ENCODE measurements at regions not wholly inside any gene's neighbourhood (a gene's known extent, or its start where the extent isn't known, plus 50 kb on each side); places are given as distances from the start of the nearest gene placed in this dataset.
A peak's percentile ranks its signal among the peaks of the same experiment; 100 is the strongest.

GRCh38 chr1:73635021-73635420 is 563.0 kb downstream of the LRRIQ3 start:
- DNase-seq, result no peak

- no peak for DNase-seq
Observed at GRCh38 chr1:73627723-73628122, 570.3 kb downstream of the LRRIQ3 start.

- DNase-seq, result no peak
Observed at GRCh38 chr1:73626326-73626725, 571.6 kb downstream of the LRRIQ3 start.

- DNase-seq, result no peak
Observed at GRCh38 chr1:73623946-73624345, 574.0 kb downstream of the LRRIQ3 start.

GRCh38 chr1:73617145-73617544 is 580.8 kb downstream of the LRRIQ3 start:
- no peak for DNase-seq

- no peak for DNase-seq
Observed at GRCh38 chr1:73611681-73612080, 586.3 kb downstream of the LRRIQ3 start.

GRCh38 chr1:73604739-73605138 is 593.2 kb downstream of the LRRIQ3 start:
- no peak for DNase-seq

GRCh38 chr1:73604211-73604610 is 593.8 kb downstream of the LRRIQ3 start:
- DNase-seq, result no peak

- no peak for DNase-seq
Observed at GRCh38 chr1:73593804-73594203, 604.2 kb downstream of the LRRIQ3 start.

GRCh38 chr1:73593364-73593763 is 604.6 kb downstream of the LRRIQ3 start:
- DNase-seq, result peak; percentile 10

- DNase-seq, result no peak
Observed at GRCh38 chr1:73587080-73587479, 610.9 kb downstream of the LRRIQ3 start.

- no peak for DNase-seq
Observed at GRCh38 chr1:73577206-73577605, 620.8 kb downstream of the LRRIQ3 start.

GRCh38 chr1:73576083-73576482 is 621.9 kb downstream of the LRRIQ3 start:
- DNase-seq, result no peak

- DNase-seq, result no peak
Observed at GRCh38 chr1:73564294-73564693, 633.7 kb downstream of the LRRIQ3 start.

GRCh38 chr1:73556270-73556669 is 641.7 kb downstream of the LRRIQ3 start:
- no peak for DNase-seq

GRCh38 chr1:73537400-73537799 is 660.6 kb downstream of the LRRIQ3 start:
- DNase-seq, result no peak

GRCh38 chr1:73517603-73518191 is 680.3 kb downstream of the LRRIQ3 start:
- DNase-seq, result no peak

GRCh38 chr1:73516451-73516850 is 681.5 kb downstream of the LRRIQ3 start:
- no peak for DNase-seq

- no peak for DNase-seq
Observed at GRCh38 chr1:73511038-73511437, 686.9 kb downstream of the LRRIQ3 start.

- DNase-seq, result no peak
Observed at GRCh38 chr1:73500154-73500553, 697.8 kb downstream of the LRRIQ3 start.

GRCh38 chr1:73499671-73500070 is 698.3 kb downstream of the LRRIQ3 start:
- DNase-seq, result no peak

GRCh38 chr1:73491621-73492020 is 706.4 kb downstream of the LRRIQ3 start:
- DNase-seq, result no peak

- no peak for DNase-seq
Observed at GRCh38 chr1:73475316-73475870, 722.6 kb downstream of the LRRIQ3 start.

GRCh38 chr1:73472810-73473209 is 725.2 kb downstream of the LRRIQ3 start:
- DNase-seq, result no peak

- DNase-seq, result no peak
Observed at GRCh38 chr1:73467731-73468130, 730.2 kb downstream of the LRRIQ3 start.
